Endothelial cell (in vitro differentiated cells): ENCODE measurements at regions not wholly inside any gene's neighbourhood (a gene's known extent, or its start where the extent isn't known, plus 50 kb on each side); places are given as distances from the start of the nearest gene placed in this dataset.

Experiments used
- DNase-seq: peaks from one replicate; pipeline ENCODE4 v3.0.0; 2021; ENCODE audit warnings: low spot score
- H3K27ac Mint-ChIP-seq: one replicate; pipeline ENCODE4 v1.8.0; 2021; ENCODE audit warnings: mixed read lengths, inconsistent platforms; ENCODE audit not compliant: unreplicated experiment
- H3K27me3 Mint-ChIP-seq: one replicate; pipeline ENCODE4 v1.8.0; 2021; ENCODE audit warnings: mild to moderate bottlenecking, moderate library complexity, mixed read lengths, inconsistent platforms; ENCODE audit not compliant: unreplicated experiment
- H3K36me3 Mint-ChIP-seq: one replicate; pipeline ENCODE4 v1.8.0; 2021; ENCODE audit warnings: mild to moderate bottlenecking, low read depth, mixed read lengths, inconsistent platforms; ENCODE audit not compliant: unreplicated experiment
- H3K4me1 Mint-ChIP-seq: one replicate; pipeline ENCODE4 v1.8.0; 2021; ENCODE audit warnings: mild to moderate bottlenecking, mixed read lengths, inconsistent platforms; ENCODE audit not compliant: unreplicated experiment
- H3K4me3 Mint-ChIP-seq: one replicate; pipeline ENCODE4 v1.8.0; 2021; ENCODE audit warnings: mild to moderate bottlenecking, mixed read lengths, inconsistent platforms; ENCODE audit not compliant: unreplicated experiment
- H3K9me3 Mint-ChIP-seq: one replicate; pipeline ENCODE4 v1.8.0; 2021; ENCODE audit warnings: mixed read lengths, inconsistent platforms; ENCODE audit not compliant: unreplicated experiment
- TF ChIP-seq, protein P1 (sequence below): fragments of 200-600 bp; sonication (generic); IDR thresholded peaks from one replicate; pipeline ENCODE4 v1.5.0; 2021; ENCODE audit warnings: antibody characterized with exemption; ENCODE audit not compliant: unreplicated experiment

DNA sequence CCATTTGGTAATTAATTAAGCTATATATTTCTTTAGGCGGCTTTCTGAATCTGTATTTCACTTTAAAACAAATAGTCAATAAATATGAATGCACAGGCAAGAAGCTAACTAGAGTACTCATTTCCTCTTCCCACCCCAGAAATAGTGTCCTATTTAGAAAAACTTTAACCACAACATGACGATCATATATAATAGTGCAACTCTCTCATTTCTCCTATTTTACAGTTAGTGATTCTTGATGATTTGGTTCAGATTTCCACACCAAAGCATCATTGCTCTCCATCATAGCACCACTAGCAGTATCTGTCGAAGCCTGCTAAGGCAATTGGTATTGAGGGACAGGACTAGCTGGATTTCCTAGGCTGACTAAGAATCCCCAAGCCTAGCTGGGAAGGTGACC, 184.0 kb upstream of the GALNTL6 start:
- H3K27me3 Mint-ChIP-seq = no peaks in the 10 kb centered on the region
- DNase-seq = no peak
- H3K9me3 Mint-ChIP-seq = no peaks in the 10 kb centered on the region
- no peak overlapping the region for H3K27ac Mint-ChIP-seq
- H3K4me3 Mint-ChIP-seq = no peak overlapping the region
- H3K36me3 Mint-ChIP-seq = no peaks in the 10 kb centered on the region
- H3K4me1 Mint-ChIP-seq = no peaks in the 10 kb centered on the region
- TF ChIP-seq, protein P1, sequence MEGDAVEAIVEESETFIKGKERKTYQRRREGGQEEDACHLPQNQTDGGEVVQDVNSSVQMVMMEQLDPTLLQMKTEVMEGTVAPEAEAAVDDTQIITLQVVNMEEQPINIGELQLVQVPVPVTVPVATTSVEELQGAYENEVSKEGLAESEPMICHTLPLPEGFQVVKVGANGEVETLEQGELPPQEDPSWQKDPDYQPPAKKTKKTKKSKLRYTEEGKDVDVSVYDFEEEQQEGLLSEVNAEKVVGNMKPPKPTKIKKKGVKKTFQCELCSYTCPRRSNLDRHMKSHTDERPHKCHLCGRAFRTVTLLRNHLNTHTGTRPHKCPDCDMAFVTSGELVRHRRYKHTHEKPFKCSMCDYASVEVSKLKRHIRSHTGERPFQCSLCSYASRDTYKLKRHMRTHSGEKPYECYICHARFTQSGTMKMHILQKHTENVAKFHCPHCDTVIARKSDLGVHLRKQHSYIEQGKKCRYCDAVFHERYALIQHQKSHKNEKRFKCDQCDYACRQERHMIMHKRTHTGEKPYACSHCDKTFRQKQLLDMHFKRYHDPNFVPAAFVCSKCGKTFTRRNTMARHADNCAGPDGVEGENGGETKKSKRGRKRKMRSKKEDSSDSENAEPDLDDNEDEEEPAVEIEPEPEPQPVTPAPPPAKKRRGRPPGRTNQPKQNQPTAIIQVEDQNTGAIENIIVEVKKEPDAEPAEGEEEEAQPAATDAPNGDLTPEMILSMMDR = no peak

DNA sequence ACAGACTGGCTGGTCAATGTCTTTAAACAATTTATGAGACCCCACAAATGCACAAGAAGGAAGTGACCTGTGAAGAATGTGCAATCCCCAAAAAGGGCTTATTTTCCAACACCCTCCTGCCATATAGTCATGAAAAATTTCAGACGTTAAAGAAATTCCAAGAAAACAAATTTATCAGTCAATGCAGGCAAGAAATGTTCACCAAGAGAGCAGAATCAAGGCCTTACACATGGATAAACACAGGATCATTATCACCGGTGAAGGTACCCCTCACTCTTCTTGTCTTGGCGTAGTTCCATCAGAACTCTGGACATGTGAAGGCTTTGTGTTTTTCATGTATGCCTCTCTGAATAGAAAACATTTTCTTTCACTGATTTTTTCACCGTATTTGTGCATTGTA, 186.7 kb upstream of the GALNTL6 start:
- TF ChIP-seq, protein P1 = no peak
- Mint-ChIP-seq H3K9me3 (no peaks in the 10 kb centered on the region), H3K4me1 (peaks cover 4% of the 10 kb centered on the region), H3K4me3 (no peak overlapping the region), H3K27ac (no peak overlapping the region), H3K36me3 (no peaks in the 10 kb centered on the region), H3K27me3 (no peaks in the 10 kb centered on the region)
- DNase-seq = no peak

DNA sequence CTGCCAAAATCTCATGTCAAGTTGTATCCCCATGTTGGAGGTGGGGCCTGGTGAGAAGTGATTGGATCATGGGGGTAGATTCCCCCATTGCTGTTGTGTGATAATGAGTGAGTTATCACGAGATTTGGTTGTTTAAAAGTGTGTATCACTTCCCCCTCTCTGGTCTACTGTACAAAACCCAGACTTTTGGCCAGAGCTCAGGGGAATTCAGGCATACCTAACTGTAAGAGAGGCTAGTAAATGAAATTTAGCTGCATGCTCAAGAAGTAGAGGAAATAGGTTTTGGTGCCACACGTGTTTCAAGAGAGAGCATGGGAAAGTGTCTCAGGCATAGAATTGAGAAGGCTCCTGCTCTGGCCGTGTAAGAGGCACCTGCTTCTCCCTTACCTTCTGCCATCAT, 190.5 kb upstream of the GALNTL6 start:
- Mint-ChIP-seq H3K27me3 (no peaks in the 10 kb centered on the region), H3K27ac (no peak overlapping the region), H3K4me3 (no peak overlapping the region), H3K4me1 (peaks cover 6% of the 10 kb centered on the region), H3K36me3 (no peaks in the 10 kb centered on the region), H3K9me3 (no peaks in the 10 kb centered on the region)
- TF ChIP-seq, protein P1 = no peak
- no peak for DNase-seq

DNA sequence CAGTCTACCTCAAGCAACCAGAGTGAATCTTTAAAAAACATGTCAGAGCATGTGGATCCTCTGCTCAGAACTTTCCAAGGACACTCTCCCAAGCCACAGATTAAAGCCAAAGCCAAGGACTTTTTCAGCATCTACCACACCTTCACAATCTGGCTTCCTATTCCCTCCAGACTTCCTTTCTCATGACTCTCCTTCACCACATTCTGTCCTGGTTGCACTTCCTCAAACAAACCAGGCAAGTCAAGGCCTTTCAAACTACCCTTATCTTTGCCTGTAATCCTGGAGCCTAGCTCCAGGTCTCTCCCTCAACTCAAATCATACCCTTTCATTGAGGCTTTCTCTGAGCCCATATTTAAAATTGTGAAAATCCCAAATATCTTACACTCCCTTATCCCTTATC, 191.6 kb upstream of the GALNTL6 start:
- DNase-seq = no peak
- peaks cover 6% of the 10 kb centered on the region for H3K4me1 Mint-ChIP-seq
- TF ChIP-seq, protein P1 = no peak
- no peaks in the 10 kb centered on the region for H3K27me3 Mint-ChIP-seq
- H3K4me3 Mint-ChIP-seq = no peak overlapping the region
- no peaks in the 10 kb centered on the region for H3K36me3 Mint-ChIP-seq
- H3K9me3 Mint-ChIP-seq = no peaks in the 10 kb centered on the region
- no peak overlapping the region for H3K27ac Mint-ChIP-seq

DNA sequence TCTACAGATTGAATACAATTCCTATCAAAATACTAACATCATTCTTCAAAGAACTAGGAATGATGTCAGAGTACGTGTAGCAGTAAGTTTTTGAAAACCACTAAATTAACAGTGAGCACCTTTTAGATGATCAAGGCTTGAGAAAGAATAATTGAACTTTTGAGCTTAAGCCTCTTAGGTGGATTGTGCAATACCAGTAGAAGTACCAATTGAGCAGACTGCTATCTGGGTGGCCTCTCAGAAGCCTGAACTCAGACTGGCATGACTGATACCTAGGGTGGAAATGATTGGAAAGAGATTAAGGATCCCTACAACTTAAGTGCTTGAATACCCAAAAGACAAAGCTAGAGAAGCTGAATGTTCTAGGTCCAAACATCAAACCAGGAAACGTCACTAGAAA, 200.3 kb upstream of the GALNTL6 start:
- Mint-ChIP-seq H3K9me3 (no peaks in the 10 kb centered on the region), H3K27ac (no peak overlapping the region), H3K27me3 (no peaks in the 10 kb centered on the region)

More for the DNA sequence above, 200.3 kb upstream of the GALNTL6 start:
- no peaks in the 10 kb centered on the region for H3K36me3 Mint-ChIP-seq
- no peak overlapping the region for H3K4me3 Mint-ChIP-seq
- TF ChIP-seq, protein P1 = no peak
- no peaks in the 10 kb centered on the region for H3K4me1 Mint-ChIP-seq
- no peak for DNase-seq
